ENCODE measurements at regions not wholly inside any gene's neighbourhood (a gene's known extent, or its start where the extent isn't known, plus 50 kb on each side); places are given as distances from the start of the nearest gene placed in this dataset.
"Not testable (repeated sequence)": the region's sequence is repeated elsewhere in the genome, so short reads cannot be mapped to it uniquely, and the experiment has no call there.

DNA sequence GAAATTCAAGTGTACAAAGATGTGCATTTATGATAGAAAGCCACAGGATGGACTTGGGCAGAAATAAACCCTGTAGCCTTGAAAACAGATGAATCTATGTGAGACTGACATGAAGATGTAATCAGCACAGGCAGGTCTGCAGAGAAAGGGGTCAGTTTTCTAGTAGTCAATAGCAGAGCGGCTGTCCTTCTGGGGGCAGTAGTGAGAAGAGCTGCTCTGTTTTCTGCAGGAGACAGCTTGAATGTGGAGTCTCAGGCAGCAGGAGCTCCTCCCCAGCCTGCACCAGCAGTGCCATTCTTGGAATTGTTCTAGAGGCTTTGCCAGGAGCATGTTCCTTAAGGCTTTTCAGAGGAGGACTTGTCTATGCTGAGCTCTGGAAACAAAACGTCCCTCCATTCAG is 1524.4 kb downstream of the RPIA start:
- not testable (repeated sequence) for TF ChIP-seq CTCF (conservative IDR thresholded peaks at IDR 0.05; ENCODE audit: low read depth, low read length); CEBPB (IDR thresholded peaks at IDR 0.05; ENCODE audit: low read depth, low read length); RAD21 (IDR thresholded peaks at IDR 0.05; ENCODE audit: low read length); POLR2A (IDR thresholded peaks at IDR 0.05; ENCODE audit: low read depth, low read length); MXI1 (IDR thresholded peaks at IDR 0.05; ENCODE audit: borderline replicate concordance, low read depth, low read length); USF2 (IDR thresholded peaks at IDR 0.05; ENCODE audit: low read depth, low read length); MAZ (IDR thresholded peaks at IDR 0.05; ENCODE audit: borderline replicate concordance, low read depth, low read length); NFE2L2 (IDR thresholded peaks at IDR 0.05; ENCODE audit: low read depth, low read length); CHD1 (IDR thresholded peaks at IDR 0.05; ENCODE audit: low read depth, low read length); ELK1 (IDR thresholded peaks at IDR 0.05; ENCODE audit: borderline replicate concordance, low read depth, low read length); RCOR1 (IDR thresholded peaks at IDR 0.05; ENCODE audit: insufficient replicate concordance, low read length); MAFK (IDR thresholded peaks at IDR 0.05; ENCODE audit: low read depth, low read length); FOS (IDR thresholded peaks at IDR 0.05; ENCODE audit: low read depth, low read length); SMC3 (IDR thresholded peaks at IDR 0.05; ENCODE audit: low read depth, low read length)
